HEK293 (cell line): ENCODE measurements at regions not wholly inside any gene's neighbourhood (a gene's known extent, or its start where the extent isn't known, plus 50 kb on each side); places are given as distances from the start of the nearest gene placed in this dataset.

ENCODE experiments used
- EGR2 ChIP-seq: fragments of 450-650 bp; formaldehyde crosslinking; IDR thresholded peaks from 2 replicates; pipeline ENCODE4 v1.5.1; 2016; ENCODE audit warnings: low read depth, missing biosample characterization, missing genetic modification characterization
- TCF7L2 ChIP-seq: IDR thresholded peaks from 2 replicates; pipeline ENCODE4 v1.6.1; 2011; ENCODE audit warnings: low read depth, mild to moderate bottlenecking, inconsistent platforms, low read length, moderate library complexity, borderline replicate concordance
- YY1 ChIP-seq: fragments of 450-650 bp; formaldehyde crosslinking; IDR thresholded peaks from 2 replicates; pipeline ENCODE4 v1.5.1; 2018; ENCODE audit warnings: missing biosample characterization, missing genetic modification characterization
- ZBTB21 ChIP-seq: fragments of 450-650 bp; formaldehyde crosslinking; IDR thresholded peaks from 2 replicates; pipeline ENCODE4 v1.5.1; 2017; ENCODE audit warnings: missing biosample characterization, missing genetic modification characterization
- ZBTB7A ChIP-seq: fragments of 450-650 bp; formaldehyde crosslinking; IDR thresholded peaks from 2 replicates; pipeline ENCODE4 v1.5.1; 2016; ENCODE audit warnings: low read depth, missing biosample characterization, missing genetic modification characterization
- ZNF133 ChIP-seq: fragments of 450-650 bp; formaldehyde crosslinking; IDR thresholded peaks from 2 replicates; pipeline ENCODE4 v1.5.1; 2016; ENCODE audit warnings: missing biosample characterization, missing genetic modification characterization
- ZNF311 ChIP-seq: fragments of 450-650 bp; formaldehyde crosslinking; IDR thresholded peaks from 2 replicates; pipeline ENCODE4 v1.5.1; 2017; ENCODE audit warnings: missing biosample characterization, missing genetic modification characterization, borderline replicate concordance
- TF ChIP-seq, protein P1 (sequence below): fragments of 450-650 bp; formaldehyde crosslinking; IDR thresholded peaks from 2 replicates; pipeline ENCODE4 v1.5.1; 2016; ENCODE audit warnings: missing biosample characterization, missing genetic modification characterization
- TF ChIP-seq, protein P2 (sequence below): fragments of 450-650 bp; formaldehyde crosslinking; IDR thresholded peaks from 2 replicates; pipeline ENCODE4 v1.5.1; 2016; ENCODE audit warnings: missing biosample characterization, missing genetic modification characterization
- TF ChIP-seq, protein P3 (sequence below): fragments of 450-650 bp; formaldehyde crosslinking; IDR thresholded peaks from 2 replicates; pipeline ENCODE4 v1.5.1; 2016; ENCODE audit warnings: missing biosample characterization, missing genetic modification characterization, low read depth
- TF ChIP-seq, protein P4 (sequence below): fragments of 450-650 bp; formaldehyde crosslinking; IDR thresholded peaks from 2 replicates; pipeline ENCODE4 v1.5.1; 2017; ENCODE audit warnings: missing biosample characterization, missing genetic modification characterization
- TF ChIP-seq, protein P5 (sequence below): fragments of 450-650 bp; formaldehyde crosslinking; IDR thresholded peaks from 2 replicates; pipeline ENCODE4 v1.5.1; 2016; ENCODE audit warnings: missing biosample characterization, missing genetic modification characterization, low read depth

DNA sequence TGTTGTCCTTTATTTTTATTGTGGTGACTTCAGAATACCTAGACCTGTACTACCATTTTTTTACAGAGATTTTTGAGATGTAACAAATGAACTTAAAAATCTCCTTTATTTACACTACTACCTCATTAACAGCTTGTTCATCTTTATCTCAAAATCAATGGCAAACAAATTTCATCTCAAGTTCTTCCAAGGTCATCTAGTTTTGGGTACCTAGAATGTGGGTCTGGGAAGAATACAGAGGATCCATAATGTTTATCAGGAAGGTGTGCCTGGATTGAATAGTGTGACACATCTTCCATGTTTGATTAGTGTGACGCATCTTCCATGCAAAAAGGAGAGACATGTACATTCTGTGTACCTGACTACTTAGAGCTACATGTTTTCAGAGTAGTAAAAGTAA lies 63.3 kb upstream of the CCDC179 start:
- TF ChIP-seq TCF7L2 (no peak), EGR2 (tag by site-specific recombination) (no peak), YY1 (tag by site-specific recombination) (no peak), ZBTB21 (tag by site-specific recombination) (no peak), ZBTB7A (tag by site-specific recombination) (no peak), ZNF311 (no peak), ZNF133 (no peak)
- TF ChIP-seq, protein P1, sequence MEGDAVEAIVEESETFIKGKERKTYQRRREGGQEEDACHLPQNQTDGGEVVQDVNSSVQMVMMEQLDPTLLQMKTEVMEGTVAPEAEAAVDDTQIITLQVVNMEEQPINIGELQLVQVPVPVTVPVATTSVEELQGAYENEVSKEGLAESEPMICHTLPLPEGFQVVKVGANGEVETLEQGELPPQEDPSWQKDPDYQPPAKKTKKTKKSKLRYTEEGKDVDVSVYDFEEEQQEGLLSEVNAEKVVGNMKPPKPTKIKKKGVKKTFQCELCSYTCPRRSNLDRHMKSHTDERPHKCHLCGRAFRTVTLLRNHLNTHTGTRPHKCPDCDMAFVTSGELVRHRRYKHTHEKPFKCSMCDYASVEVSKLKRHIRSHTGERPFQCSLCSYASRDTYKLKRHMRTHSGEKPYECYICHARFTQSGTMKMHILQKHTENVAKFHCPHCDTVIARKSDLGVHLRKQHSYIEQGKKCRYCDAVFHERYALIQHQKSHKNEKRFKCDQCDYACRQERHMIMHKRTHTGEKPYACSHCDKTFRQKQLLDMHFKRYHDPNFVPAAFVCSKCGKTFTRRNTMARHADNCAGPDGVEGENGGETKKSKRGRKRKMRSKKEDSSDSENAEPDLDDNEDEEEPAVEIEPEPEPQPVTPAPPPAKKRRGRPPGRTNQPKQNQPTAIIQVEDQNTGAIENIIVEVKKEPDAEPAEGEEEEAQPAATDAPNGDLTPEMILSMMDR: no peak
- TF ChIP-seq, protein P2, sequence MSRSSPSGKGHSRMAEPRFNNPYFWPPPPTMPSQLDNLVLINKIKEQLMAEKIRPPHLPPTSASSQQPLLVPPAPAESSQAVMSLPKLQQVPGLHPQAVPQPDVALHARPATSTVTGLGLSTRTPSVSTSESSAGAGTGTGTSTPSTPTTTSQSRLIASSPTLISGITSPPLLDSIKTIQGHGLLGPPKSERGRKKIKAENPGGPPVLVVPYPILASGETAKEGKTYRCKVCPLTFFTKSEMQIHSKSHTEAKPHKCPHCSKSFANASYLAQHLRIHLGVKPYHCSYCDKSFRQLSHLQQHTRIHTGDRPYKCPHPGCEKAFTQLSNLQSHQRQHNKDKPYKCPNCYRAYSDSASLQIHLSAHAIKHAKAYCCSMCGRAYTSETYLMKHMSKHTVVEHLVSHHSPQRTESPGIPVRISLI: no peak
- TF ChIP-seq, protein P3, sequence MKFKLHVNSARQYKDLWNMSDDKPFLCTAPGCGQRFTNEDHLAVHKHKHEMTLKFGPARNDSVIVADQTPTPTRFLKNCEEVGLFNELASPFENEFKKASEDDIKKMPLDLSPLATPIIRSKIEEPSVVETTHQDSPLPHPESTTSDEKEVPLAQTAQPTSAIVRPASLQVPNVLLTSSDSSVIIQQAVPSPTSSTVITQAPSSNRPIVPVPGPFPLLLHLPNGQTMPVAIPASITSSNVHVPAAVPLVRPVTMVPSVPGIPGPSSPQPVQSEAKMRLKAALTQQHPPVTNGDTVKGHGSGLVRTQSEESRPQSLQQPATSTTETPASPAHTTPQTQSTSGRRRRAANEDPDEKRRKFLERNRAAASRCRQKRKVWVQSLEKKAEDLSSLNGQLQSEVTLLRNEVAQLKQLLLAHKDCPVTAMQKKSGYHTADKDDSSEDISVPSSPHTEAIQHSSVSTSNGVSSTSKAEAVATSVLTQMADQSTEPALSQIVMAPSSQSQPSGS: no peak
- TF ChIP-seq, protein P4, sequence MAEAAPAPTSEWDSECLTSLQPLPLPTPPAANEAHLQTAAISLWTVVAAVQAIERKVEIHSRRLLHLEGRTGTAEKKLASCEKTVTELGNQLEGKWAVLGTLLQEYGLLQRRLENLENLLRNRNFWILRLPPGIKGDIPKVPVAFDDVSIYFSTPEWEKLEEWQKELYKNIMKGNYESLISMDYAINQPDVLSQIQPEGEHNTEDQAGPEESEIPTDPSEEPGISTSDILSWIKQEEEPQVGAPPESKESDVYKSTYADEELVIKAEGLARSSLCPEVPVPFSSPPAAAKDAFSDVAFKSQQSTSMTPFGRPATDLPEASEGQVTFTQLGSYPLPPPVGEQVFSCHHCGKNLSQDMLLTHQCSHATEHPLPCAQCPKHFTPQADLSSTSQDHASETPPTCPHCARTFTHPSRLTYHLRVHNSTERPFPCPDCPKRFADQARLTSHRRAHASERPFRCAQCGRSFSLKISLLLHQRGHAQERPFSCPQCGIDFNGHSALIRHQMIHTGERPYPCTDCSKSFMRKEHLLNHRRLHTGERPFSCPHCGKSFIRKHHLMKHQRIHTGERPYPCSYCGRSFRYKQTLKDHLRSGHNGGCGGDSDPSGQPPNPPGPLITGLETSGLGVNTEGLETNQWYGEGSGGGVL: no peak
- TF ChIP-seq, protein P5, sequence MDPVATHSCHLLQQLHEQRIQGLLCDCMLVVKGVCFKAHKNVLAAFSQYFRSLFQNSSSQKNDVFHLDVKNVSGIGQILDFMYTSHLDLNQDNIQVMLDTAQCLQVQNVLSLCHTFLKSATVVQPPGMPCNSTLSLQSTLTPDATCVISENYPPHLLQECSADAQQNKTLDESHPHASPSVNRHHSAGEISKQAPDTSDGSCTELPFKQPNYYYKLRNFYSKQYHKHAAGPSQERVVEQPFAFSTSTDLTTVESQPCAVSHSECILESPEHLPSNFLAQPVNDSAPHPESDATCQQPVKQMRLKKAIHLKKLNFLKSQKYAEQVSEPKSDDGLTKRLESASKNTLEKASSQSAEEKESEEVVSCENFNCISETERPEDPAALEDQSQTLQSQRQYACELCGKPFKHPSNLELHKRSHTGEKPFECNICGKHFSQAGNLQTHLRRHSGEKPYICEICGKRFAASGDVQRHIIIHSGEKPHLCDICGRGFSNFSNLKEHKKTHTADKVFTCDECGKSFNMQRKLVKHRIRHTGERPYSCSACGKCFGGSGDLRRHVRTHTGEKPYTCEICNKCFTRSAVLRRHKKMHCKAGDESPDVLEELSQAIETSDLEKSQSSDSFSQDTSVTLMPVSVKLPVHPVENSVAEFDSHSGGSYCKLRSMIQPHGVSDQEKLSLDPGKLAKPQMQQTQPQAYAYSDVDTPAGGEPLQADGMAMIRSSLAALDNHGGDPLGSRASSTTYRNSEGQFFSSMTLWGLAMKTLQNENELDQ (tag by site-specific recombination): no peak
